ENCODE measurements at regions not wholly inside any gene's neighbourhood (a gene's known extent, or its start where the extent isn't known, plus 50 kb on each side); places are given as distances from the start of the nearest gene placed in this dataset.

DNA sequence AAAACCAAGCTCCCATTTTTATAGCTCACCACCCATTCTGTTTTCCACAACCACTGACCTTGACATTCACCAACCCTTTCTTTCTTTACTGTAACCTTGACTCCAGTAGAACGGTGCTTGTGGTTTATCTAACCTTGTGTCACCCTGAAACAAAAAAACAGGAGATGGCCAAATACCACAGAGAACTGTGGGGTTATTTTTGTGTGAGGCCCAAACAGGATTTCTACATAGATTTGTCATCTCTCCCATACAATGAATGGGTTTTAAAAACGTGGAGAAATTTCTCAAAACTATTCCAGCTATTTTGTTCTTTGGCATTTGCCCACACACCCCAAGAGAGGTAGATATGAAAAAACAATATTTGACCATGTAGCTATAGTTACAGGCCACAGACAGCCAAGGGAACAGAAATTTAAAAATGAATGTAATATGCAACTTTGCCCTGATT lies 231.3 kb upstream of the TANK start:
- TF ChIP-seq, protein P1, sequence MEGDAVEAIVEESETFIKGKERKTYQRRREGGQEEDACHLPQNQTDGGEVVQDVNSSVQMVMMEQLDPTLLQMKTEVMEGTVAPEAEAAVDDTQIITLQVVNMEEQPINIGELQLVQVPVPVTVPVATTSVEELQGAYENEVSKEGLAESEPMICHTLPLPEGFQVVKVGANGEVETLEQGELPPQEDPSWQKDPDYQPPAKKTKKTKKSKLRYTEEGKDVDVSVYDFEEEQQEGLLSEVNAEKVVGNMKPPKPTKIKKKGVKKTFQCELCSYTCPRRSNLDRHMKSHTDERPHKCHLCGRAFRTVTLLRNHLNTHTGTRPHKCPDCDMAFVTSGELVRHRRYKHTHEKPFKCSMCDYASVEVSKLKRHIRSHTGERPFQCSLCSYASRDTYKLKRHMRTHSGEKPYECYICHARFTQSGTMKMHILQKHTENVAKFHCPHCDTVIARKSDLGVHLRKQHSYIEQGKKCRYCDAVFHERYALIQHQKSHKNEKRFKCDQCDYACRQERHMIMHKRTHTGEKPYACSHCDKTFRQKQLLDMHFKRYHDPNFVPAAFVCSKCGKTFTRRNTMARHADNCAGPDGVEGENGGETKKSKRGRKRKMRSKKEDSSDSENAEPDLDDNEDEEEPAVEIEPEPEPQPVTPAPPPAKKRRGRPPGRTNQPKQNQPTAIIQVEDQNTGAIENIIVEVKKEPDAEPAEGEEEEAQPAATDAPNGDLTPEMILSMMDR (IDR thresholded peaks at IDR 0.05): no peak
- TF ChIP-seq POLR2AphosphoS5 (IDR thresholded peaks at IDR 0.05): no peak

Measured in breast epithelium (tissue), 3 donors.